ENCODE measurements at regions not wholly inside any gene's neighbourhood (a gene's known extent, or its start where the extent isn't known, plus 50 kb on each side); places are given as distances from the start of the nearest gene placed in this dataset.

GRCh38 chr3:73294537-73294936 is 233.1 kb downstream of the EBLN2 start:
- Histone ChIP-seq H3K36me3 (ENCODE audit: insufficient read depth, low read length) (no peaks in the 10 kb centered on the region), H3K9ac (ENCODE audit: low read length) (no peak overlapping the region), H3K27ac (ENCODE audit: low read depth, low read length) (no peak overlapping the region), H2AFZ (ENCODE audit: low read depth, low read length) (no peak overlapping the region), H3K4me1 (ENCODE audit: insufficient read depth, low read length) (no peaks in the 10 kb centered on the region), H3K4me2 (ENCODE audit: low read length) (no peak overlapping the region), H4K20me1 (ENCODE audit: insufficient read depth, low read length) (no peaks in the 10 kb centered on the region), H3K79me2 (ENCODE audit: insufficient read depth, low read length) (no peaks in the 10 kb centered on the region), H3K27me3 (ENCODE audit: insufficient read depth, low read length) (peaks cover 10% of the 10 kb centered on the region), H3K9me3 (ENCODE audit: insufficient read depth, low read depth, low read length) (no peaks in the 10 kb centered on the region), H3K4me3 (ENCODE audit: insufficient read depth, low read depth, low read length) (no peak overlapping the region)
- DNase-seq (ENCODE audit: low read depth), result no peak
- Mint-ChIP-seq H3K27me3 (ENCODE audit: low read depth, unreplicated experiment) (peaks cover 5% of the 10 kb centered on the region), H3K4me1 (ENCODE audit: low read depth, unreplicated experiment) (no peaks in the 10 kb centered on the region), H3K9me3 (ENCODE audit: unreplicated experiment) (no peaks in the 10 kb centered on the region), H3K27ac (ENCODE audit: unreplicated experiment) (no peak overlapping the region), H3K4me3 (ENCODE audit: unreplicated experiment) (no peak overlapping the region), H3K36me3 (ENCODE audit: low read depth, unreplicated experiment) (no peaks in the 10 kb centered on the region)
- FAIRE-seq, result no peak
- no peak for TF ChIP-seq EZH2 (IDR thresholded peaks at IDR 0.05; ENCODE audit: insufficient read depth, low read length)
- TF ChIP-seq, protein P1, sequence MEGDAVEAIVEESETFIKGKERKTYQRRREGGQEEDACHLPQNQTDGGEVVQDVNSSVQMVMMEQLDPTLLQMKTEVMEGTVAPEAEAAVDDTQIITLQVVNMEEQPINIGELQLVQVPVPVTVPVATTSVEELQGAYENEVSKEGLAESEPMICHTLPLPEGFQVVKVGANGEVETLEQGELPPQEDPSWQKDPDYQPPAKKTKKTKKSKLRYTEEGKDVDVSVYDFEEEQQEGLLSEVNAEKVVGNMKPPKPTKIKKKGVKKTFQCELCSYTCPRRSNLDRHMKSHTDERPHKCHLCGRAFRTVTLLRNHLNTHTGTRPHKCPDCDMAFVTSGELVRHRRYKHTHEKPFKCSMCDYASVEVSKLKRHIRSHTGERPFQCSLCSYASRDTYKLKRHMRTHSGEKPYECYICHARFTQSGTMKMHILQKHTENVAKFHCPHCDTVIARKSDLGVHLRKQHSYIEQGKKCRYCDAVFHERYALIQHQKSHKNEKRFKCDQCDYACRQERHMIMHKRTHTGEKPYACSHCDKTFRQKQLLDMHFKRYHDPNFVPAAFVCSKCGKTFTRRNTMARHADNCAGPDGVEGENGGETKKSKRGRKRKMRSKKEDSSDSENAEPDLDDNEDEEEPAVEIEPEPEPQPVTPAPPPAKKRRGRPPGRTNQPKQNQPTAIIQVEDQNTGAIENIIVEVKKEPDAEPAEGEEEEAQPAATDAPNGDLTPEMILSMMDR (IDR thresholded peaks at IDR 0.05; ENCODE audit: insufficient read depth, low read depth, low read length), result no peak

- Histone ChIP-seq H3K9ac (ENCODE audit: low read length) (no peak overlapping the region), H2AFZ (ENCODE audit: low read depth, low read length) (no peak overlapping the region), H3K4me2 (ENCODE audit: low read length) (no peak overlapping the region), H3K79me2 (ENCODE audit: insufficient read depth, low read length) (no peaks in the 10 kb centered on the region), H3K27me3 (ENCODE audit: insufficient read depth, low read length) (peaks cover 12% of the 10 kb centered on the region), H3K36me3 (ENCODE audit: insufficient read depth, low read length) (no peaks in the 10 kb centered on the region), H3K9me3 (ENCODE audit: insufficient read depth, low read depth, low read length) (no peaks in the 10 kb centered on the region), H4K20me1 (ENCODE audit: insufficient read depth, low read length) (no peaks in the 10 kb centered on the region), H3K4me1 (ENCODE audit: insufficient read depth, low read length) (no peaks in the 10 kb centered on the region), H3K4me3 (ENCODE audit: insufficient read depth, low read depth, low read length) (no peak overlapping the region), H3K27ac (ENCODE audit: low read depth, low read length) (no peak overlapping the region)
- Mint-ChIP-seq H3K4me3 (ENCODE audit: unreplicated experiment) (no peak overlapping the region), H3K9me3 (ENCODE audit: unreplicated experiment) (no peaks in the 10 kb centered on the region), H3K27ac (ENCODE audit: unreplicated experiment) (no peak overlapping the region), H3K4me1 (ENCODE audit: low read depth, unreplicated experiment) (no peaks in the 10 kb centered on the region), H3K27me3 (ENCODE audit: low read depth, unreplicated experiment) (peaks cover 5% of the 10 kb centered on the region), H3K36me3 (ENCODE audit: low read depth, unreplicated experiment) (no peaks in the 10 kb centered on the region)
- FAIRE-seq, result no peak
- TF ChIP-seq EZH2 (IDR thresholded peaks at IDR 0.05; ENCODE audit: insufficient read depth, low read length), result no peak
- TF ChIP-seq, protein P1 (IDR thresholded peaks at IDR 0.05; ENCODE audit: insufficient read depth, low read depth, low read length), result no peak
- no peak for DNase-seq (ENCODE audit: low read depth)
Measured at GRCh38 chr3:73295876-73296635, 234.6 kb downstream of the EBLN2 start.

GRCh38 chr3:73296859-73297258 is 235.4 kb downstream of the EBLN2 start:
- Histone ChIP-seq H3K79me2 (ENCODE audit: insufficient read depth, low read length) (no peaks in the 10 kb centered on the region), H3K4me1 (ENCODE audit: insufficient read depth, low read length) (no peaks in the 10 kb centered on the region), H3K9ac (ENCODE audit: low read length) (no peak overlapping the region), H2AFZ (ENCODE audit: low read depth, low read length) (no peak overlapping the region), H3K9me3 (ENCODE audit: insufficient read depth, low read depth, low read length) (no peaks in the 10 kb centered on the region), H4K20me1 (ENCODE audit: insufficient read depth, low read length) (no peaks in the 10 kb centered on the region), H3K27ac (ENCODE audit: low read depth, low read length) (no peak overlapping the region), H3K36me3 (ENCODE audit: insufficient read depth, low read length) (no peaks in the 10 kb centered on the region), H3K4me2 (ENCODE audit: low read length) (no peak overlapping the region), H3K4me3 (ENCODE audit: insufficient read depth, low read depth, low read length) (no peak overlapping the region), H3K27me3 (ENCODE audit: insufficient read depth, low read length) (peaks cover 12% of the 10 kb centered on the region)
- H3K27me3 Mint-ChIP-seq (ENCODE audit: low read depth, unreplicated experiment), result peaks cover 5% of the 10 kb centered on the region
- no peaks in the 10 kb centered on the region for H3K4me1 Mint-ChIP-seq (ENCODE audit: low read depth, unreplicated experiment)
- TF ChIP-seq, protein P1 (IDR thresholded peaks at IDR 0.05; ENCODE audit: insufficient read depth, low read depth, low read length), result no peak
- TF ChIP-seq EZH2 (IDR thresholded peaks at IDR 0.05; ENCODE audit: insufficient read depth, low read length), result no peak
- H3K27ac Mint-ChIP-seq (ENCODE audit: unreplicated experiment), result no peak overlapping the region
- DNase-seq (ENCODE audit: low read depth) (no peak), FAIRE-seq (no peak)
- no peaks in the 10 kb centered on the region for H3K36me3 Mint-ChIP-seq (ENCODE audit: low read depth, unreplicated experiment)
- no peaks in the 10 kb centered on the region for H3K9me3 Mint-ChIP-seq (ENCODE audit: unreplicated experiment)
- no peak overlapping the region for H3K4me3 Mint-ChIP-seq (ENCODE audit: unreplicated experiment)
